GM23248 (cell line): ENCODE measurements at regions not wholly inside any gene's neighbourhood (a gene's known extent, or its start where the extent isn't known, plus 50 kb on each side); places are given as distances from the start of the nearest gene placed in this dataset.

Source experiments
- EZH2 ChIP-seq: fragments of 200-600 bp; sonication (generic); IDR thresholded peaks from 2 replicates; pipeline ENCODE4 v1.6.1; 2018; ENCODE audit warnings: antibody characterized with exemption, mild to moderate bottlenecking; ENCODE audit not compliant: insufficient read depth, poor library complexity, severe bottlenecking
- EZH2phosphoT487 ChIP-seq: fragments of 200-600 bp; sonication (generic); IDR thresholded peaks from 2 replicates; pipeline ENCODE4 v1.6.1; 2018; ENCODE audit warnings: antibody characterized with exemption, moderate library complexity, mild to moderate bottlenecking, low read depth; ENCODE audit not compliant: insufficient read depth

- TF ChIP-seq EZH2phosphoT487 (no peak), EZH2 (no peak)
Observed at GRCh38 chr3:162626172-162626571, 1129.6 kb downstream of the OTOL1 start.
